ENCODE measurements at regions not wholly inside any gene's neighbourhood (a gene's known extent, or its start where the extent isn't known, plus 50 kb on each side); places are given as distances from the start of the nearest gene placed in this dataset.

DNA sequence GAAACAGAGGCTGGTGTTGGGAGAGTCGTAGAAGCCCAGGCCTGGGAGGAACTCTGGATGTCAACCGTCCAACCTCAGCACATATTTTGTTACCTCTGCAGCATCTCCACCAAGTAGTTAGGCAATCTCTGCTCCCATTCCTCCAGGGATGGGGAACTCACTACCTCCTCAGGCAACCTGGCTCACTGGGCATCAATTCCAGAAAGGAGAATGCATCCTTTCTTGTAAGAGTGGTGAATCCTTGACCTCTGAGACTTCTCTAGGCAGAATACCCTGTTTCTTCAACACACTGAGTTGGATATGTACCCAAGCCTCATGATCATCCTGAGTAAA, 136.7 kb upstream of the ZMIZ1 start:
- no CpG with 5 or more reads among the region's 2 CpGs for WGBS (ENCODE audit: insufficient coverage, low lambda C conversion rate)
- no peaks in the 10 kb centered on the region for H3K36me3 ChIP-seq (ENCODE audit: control insufficient read depth, insufficient read depth, low read length)
- no peak overlapping the region for H3K27ac ChIP-seq (ENCODE audit: low read length)
- no peak overlapping the region for H3K4me3 ChIP-seq (ENCODE audit: low read length)
- no peaks in the 10 kb centered on the region for H3K27me3 ChIP-seq (ENCODE audit: control insufficient read depth, insufficient read depth, low read length)
- no peaks in the 10 kb centered on the region for H3K4me1 ChIP-seq (ENCODE audit: control insufficient read depth, insufficient read depth, low read length)
- no peak for DNase-seq
- no peaks in the 10 kb centered on the region for H3K9me3 ChIP-seq (ENCODE audit: control insufficient read depth, low read depth, low read length)

DNA sequence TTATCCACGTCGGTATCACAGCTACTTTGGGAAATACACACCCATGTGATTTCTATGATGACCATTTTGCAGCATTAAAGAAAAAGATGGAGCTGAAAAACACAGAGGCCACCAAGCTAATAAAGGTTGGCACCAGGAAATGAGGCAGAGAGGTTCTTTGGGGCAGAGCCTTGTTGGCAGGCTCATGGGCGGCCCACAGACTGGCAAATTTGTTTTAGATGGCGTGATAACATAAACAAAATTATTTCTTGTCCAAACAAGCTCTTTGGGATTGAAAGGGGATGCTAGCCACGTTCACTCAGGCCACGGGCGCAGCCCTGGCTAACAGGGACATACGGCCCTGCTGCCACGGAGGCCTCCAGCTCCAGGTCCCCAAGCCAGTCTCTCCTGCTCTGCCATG, 135.9 kb upstream of the ZMIZ1 start:
- no peak overlapping the region for H3K27ac ChIP-seq (ENCODE audit: low read length)
- no CpG with 5 or more reads among the region's 9 CpGs for WGBS (ENCODE audit: insufficient coverage, low lambda C conversion rate)
- H3K9me3 ChIP-seq (ENCODE audit: control insufficient read depth, low read depth, low read length) = no peaks in the 10 kb centered on the region
- no peaks in the 10 kb centered on the region for H3K36me3 ChIP-seq (ENCODE audit: control insufficient read depth, insufficient read depth, low read length)
- H3K27me3 ChIP-seq (ENCODE audit: control insufficient read depth, insufficient read depth, low read length) = no peaks in the 10 kb centered on the region
- DNase-seq = no peak
- H3K4me1 ChIP-seq (ENCODE audit: control insufficient read depth, insufficient read depth, low read length) = no peaks in the 10 kb centered on the region
- H3K4me3 ChIP-seq (ENCODE audit: low read length) = no peak overlapping the region

DNA sequence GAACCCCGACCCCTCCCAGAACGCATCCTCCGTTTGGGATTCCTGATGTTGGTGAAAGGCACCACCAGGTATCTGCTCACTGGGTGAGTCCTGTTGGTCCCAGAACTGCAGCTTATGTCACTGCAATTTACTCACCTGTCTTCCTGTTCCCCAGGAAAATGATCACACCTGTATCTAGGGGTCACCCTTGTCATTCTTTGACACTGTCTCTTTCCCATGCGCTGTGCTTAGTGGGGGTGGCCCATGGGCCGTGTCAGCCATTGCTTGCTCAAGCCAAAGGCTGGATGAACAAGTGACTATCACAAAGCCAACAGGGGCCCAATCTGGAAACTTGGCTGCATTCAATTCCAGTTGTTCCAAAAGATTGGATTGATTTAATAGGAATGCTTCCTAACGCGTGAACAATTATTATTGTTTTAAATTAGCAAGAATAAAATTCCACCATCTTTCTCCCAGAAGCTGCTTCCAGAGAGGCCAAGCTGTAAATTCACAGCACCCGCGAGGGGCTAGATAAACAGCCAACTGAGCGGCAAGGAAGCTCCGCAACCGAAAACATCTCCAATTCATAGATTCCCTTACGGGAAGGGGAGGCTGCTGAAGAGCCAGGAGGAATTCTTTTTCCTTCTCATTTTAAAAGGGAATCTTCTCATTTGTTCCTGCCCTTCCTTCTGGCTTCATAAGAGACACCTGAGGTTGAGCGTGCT, 134.8 kb upstream of the ZMIZ1 start:
- no peaks in the 10 kb centered on the region for H3K27me3 ChIP-seq (ENCODE audit: control insufficient read depth, insufficient read depth, low read length)
- no peak for DNase-seq
- H3K4me3 ChIP-seq (ENCODE audit: low read length) = no peak overlapping the region
- no peaks in the 10 kb centered on the region for H3K9me3 ChIP-seq (ENCODE audit: control insufficient read depth, low read depth, low read length)
- no peak overlapping the region for H3K27ac ChIP-seq (ENCODE audit: low read length)
- H3K36me3 ChIP-seq (ENCODE audit: control insufficient read depth, insufficient read depth, low read length) = no peaks in the 10 kb centered on the region
- no peaks in the 10 kb centered on the region for H3K4me1 ChIP-seq (ENCODE audit: control insufficient read depth, insufficient read depth, low read length)
- whole genome bisulfite sequencing (ENCODE audit: insufficient coverage, low lambda C conversion rate) = no CpG with 5 or more reads among the region's 14 CpGs

DNA sequence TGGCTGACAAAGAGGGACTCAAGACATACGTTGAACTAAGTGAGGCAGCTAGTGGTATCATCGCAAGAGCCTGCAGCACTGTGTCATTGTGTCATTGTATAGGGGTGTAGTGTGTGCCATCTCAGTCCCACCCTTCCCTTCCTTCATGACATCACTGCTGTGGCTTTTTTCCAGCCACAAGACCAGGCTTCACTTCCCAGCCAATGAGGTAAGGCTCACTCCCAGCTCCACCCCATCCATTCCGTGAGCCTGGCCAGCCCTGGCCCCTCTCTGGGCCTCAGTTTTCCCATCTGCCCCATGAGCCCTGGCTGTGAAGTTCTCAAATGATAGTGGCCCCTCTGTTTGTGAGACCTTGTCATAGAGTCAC, 134.3 kb upstream of the ZMIZ1 start:
- no peak for DNase-seq
- no peaks in the 10 kb centered on the region for H3K4me1 ChIP-seq (ENCODE audit: control insufficient read depth, insufficient read depth, low read length)
- no peaks in the 10 kb centered on the region for H3K27me3 ChIP-seq (ENCODE audit: control insufficient read depth, insufficient read depth, low read length)

DNA sequence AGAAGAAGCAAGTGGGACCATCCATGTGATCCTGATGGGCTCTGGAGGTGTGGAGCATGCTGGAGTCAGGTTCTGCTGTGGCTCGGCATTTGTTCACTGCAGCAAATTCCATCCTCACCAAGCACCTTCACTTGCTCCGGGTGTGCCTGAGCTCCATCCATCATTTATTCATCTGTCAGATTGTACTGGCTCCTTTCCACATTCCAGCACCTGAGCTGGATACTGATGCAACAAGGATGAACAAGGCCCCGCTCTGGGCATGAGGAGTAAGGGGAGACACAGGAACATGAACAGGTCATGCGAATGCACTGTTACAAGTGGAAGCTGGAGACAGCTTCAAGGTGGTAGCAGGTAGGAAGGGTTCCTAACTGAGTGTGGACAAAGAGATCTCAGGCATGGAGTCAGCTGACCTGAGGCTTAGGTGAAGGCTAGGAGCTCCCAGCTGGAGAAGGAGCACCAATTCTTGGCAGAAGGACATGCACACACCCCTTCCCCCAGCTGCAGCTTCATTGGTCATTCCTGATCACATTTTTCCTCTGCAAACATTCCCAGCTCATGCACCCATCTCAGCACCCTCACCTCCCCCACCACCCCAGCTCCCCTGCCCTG, 133.7 kb upstream of the ZMIZ1 start:
- H3K27me3 ChIP-seq (ENCODE audit: control insufficient read depth, insufficient read depth, low read length) = no peaks in the 10 kb centered on the region
- no peak for DNase-seq
- no CpG with 5 or more reads among the region's 4 CpGs for WGBS (ENCODE audit: insufficient coverage, low lambda C conversion rate)
- no peaks in the 10 kb centered on the region for H3K4me1 ChIP-seq (ENCODE audit: control insufficient read depth, insufficient read depth, low read length)
- no peak overlapping the region for H3K4me3 ChIP-seq (ENCODE audit: low read length)
- H3K36me3 ChIP-seq (ENCODE audit: control insufficient read depth, insufficient read depth, low read length) = no peaks in the 10 kb centered on the region
- no peaks in the 10 kb centered on the region for H3K9me3 ChIP-seq (ENCODE audit: control insufficient read depth, low read depth, low read length)
- H3K27ac ChIP-seq (ENCODE audit: low read length) = no peak overlapping the region

More for the DNA sequence above, 134.3 kb upstream of the ZMIZ1 start:
- no peaks in the 10 kb centered on the region for H3K36me3 ChIP-seq (ENCODE audit: control insufficient read depth, insufficient read depth, low read length)
- no peak overlapping the region for H3K27ac ChIP-seq (ENCODE audit: low read length)
- H3K4me3 ChIP-seq (ENCODE audit: low read length) = no peak overlapping the region
- H3K9me3 ChIP-seq (ENCODE audit: control insufficient read depth, low read depth, low read length) = no peaks in the 10 kb centered on the region
- WGBS (ENCODE audit: insufficient coverage, low lambda C conversion rate) = no CpG with 5 or more reads among the region's 3 CpGs

DNA sequence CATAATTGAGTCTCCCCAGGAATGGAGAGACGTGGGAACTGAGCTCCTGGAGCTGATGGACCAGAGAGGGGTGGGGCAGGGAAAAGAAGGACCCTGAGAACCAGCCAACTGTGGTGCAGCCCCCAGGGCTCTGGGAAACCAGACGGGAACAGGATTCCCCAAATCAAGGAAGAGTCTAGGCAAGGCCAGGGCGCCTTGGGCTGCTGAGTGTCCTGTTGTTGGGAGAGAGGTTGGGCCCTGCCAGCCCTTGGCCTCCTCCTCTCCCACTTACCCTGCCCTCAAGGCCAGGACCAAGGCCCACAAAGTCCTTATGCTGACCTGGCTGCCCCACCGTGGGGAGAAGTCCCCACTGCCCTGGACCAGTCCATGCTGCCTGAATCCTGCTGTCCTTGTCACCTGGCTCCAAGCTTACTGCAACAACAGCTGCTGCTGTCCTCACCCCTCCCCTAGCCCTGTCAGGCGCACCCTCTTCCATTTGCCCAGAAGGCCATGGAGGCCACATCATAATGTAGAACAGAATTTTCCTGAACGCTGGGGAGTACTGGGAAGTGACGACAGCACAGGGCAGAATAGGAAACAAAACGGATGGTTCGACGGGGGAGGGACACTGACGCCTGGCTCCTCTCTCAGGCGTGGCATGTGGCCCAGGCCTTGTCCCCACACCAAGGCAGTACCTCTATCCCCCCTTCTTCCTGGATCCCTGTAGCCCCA, 132.9 kb upstream of the ZMIZ1 start:
- no peak overlapping the region for H3K4me3 ChIP-seq (ENCODE audit: low read length)
- no peaks in the 10 kb centered on the region for H3K36me3 ChIP-seq (ENCODE audit: control insufficient read depth, insufficient read depth, low read length)
- no peaks in the 10 kb centered on the region for H3K9me3 ChIP-seq (ENCODE audit: control insufficient read depth, low read depth, low read length)
- no peak overlapping the region for H3K27ac ChIP-seq (ENCODE audit: low read length)
- H3K27me3 ChIP-seq (ENCODE audit: control insufficient read depth, insufficient read depth, low read length) = no peaks in the 10 kb centered on the region
- no CpG with 5 or more reads among the region's 12 CpGs for WGBS (ENCODE audit: insufficient coverage, low lambda C conversion rate)
- no peaks in the 10 kb centered on the region for H3K4me1 ChIP-seq (ENCODE audit: control insufficient read depth, insufficient read depth, low read length)
- no peak for DNase-seq

DNA sequence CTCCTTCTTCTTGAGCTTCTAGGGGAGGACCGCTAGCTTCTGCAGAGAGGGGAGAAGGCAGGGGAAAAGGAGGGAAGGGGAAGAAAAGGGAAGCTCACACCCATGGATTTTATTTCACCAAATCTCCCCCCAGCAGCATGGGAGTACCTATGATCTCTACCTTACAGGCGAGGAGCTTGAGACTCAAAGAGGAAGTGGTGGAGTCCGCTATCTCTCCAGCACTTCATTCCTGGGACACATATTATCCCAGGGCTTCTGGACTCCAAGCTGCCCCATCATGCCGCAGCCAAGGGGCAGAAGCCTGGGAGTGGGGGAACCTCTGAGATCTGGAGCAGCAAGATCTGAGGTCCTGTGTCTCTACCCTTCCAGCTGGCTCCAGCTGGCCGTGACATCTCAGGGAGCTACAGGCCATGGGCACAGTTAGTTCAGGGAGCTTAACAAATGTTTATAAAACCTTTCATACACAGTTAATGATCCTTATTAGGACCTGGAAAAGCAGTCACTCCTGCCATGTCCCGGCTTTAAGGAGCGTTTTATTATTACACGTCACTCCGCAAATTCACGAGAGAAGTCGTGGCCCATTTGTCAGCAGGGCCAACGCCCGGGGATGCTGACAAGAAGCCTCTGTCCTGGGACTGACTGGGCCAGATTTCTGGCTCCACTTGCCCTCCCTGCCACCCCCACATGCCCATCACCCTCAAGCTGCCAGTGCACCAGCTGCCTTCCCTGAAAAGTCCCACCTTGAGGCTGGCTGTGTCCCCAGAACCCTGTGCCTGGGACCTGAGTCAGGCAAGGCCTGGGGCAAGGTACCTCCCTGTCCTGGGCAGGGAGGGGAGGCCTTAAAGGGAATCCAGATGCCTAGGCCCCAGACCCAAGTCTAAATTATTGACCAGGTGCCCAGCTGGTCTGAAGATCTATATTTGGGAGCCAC, 132.1 kb upstream of the ZMIZ1 start:
- no peak for DNase-seq
- Histone ChIP-seq H3K36me3 (ENCODE audit: control insufficient read depth, insufficient read depth, low read length) (no peaks in the 10 kb centered on the region), H3K9me3 (ENCODE audit: control insufficient read depth, low read depth, low read length) (no peaks in the 10 kb centered on the region), H3K27ac (ENCODE audit: low read length) (no peak overlapping the region), H3K27me3 (ENCODE audit: control insufficient read depth, insufficient read depth, low read length) (no peaks in the 10 kb centered on the region), H3K4me3 (ENCODE audit: low read length) (no peak overlapping the region), H3K4me1 (ENCODE audit: control insufficient read depth, insufficient read depth, low read length) (no peaks in the 10 kb centered on the region)
- WGBS (ENCODE audit: insufficient coverage, low lambda C conversion rate) = 100% methylated on average over 2 of the region's 13 CpGs

DNA sequence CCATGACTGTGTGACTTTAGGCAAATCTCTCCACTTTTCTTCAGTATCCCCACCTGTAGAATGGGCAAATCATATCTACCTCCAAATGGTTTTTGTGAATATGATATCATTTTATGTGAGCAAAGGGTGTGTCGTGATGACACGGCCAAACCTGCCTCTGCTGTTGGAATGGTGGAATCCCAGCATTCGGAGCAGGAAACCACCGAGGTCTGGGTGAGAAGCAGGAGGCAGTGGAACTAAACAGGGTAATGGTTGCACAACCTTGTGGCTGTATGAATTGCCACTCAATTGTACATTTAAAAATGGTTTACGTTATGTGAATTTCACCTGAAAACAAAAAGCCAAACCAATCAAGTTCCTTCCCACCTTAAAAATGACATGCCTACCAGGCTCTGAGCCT, 131.4 kb upstream of the ZMIZ1 start:
- Histone ChIP-seq H3K4me3 (ENCODE audit: low read length) (no peak overlapping the region), H3K27ac (ENCODE audit: low read length) (no peak overlapping the region), H3K9me3 (ENCODE audit: control insufficient read depth, low read depth, low read length) (no peaks in the 10 kb centered on the region), H3K4me1 (ENCODE audit: control insufficient read depth, insufficient read depth, low read length) (no peaks in the 10 kb centered on the region), H3K27me3 (ENCODE audit: control insufficient read depth, insufficient read depth, low read length) (no peaks in the 10 kb centered on the region), H3K36me3 (ENCODE audit: control insufficient read depth, insufficient read depth, low read length) (no peaks in the 10 kb centered on the region)
- DNase-seq = no peak
- no CpG with 5 or more reads among the region's 5 CpGs for WGBS (ENCODE audit: insufficient coverage, low lambda C conversion rate)

DNA sequence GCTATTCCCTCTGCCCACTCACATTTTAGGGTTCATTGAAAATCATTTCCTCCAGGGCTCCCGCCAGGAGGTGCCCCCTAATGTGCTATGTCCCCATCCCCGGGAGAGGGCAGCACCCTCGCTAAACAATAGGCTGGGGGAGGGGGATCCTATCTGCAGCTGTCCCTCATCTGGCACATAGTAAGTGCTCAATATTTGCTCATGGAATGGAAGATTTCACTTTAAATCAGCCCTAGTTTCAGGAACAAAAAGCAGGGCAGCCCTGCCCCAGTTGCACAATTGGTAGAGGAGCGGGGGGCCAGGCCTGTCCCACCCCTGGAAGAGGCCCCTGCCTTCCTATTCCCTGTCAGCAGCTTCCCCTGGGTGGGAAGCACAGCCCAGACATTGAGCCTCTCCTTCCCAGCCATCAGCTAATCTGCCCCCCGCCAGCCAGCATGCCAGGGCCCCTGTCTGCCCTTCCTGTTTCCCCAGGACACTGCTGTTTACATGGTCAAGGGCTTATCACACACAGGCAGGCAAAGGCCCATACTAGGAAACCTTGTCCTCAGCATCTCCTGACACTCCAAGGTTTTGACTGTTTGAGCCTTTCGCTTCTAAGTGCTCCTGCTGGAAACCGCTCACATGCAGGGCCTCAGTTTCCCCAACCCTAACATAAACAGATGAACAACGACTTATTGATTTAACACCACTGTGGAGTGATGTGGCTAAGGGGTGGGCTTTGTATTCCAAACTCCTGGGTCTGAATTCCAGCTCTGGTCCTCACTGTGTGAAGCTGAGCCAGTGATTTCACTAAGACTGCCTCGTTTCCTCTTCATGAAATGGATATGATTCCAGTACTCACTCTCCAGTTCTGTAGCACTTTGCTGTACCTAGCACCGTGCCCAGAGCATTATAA, 130.7 kb upstream of the ZMIZ1 start:
- Histone ChIP-seq H3K4me1 (ENCODE audit: control insufficient read depth, insufficient read depth, low read length) (no peaks in the 10 kb centered on the region), H3K27ac (ENCODE audit: low read length) (no peak overlapping the region), H3K36me3 (ENCODE audit: control insufficient read depth, insufficient read depth, low read length) (no peaks in the 10 kb centered on the region), H3K27me3 (ENCODE audit: control insufficient read depth, insufficient read depth, low read length) (no peaks in the 10 kb centered on the region), H3K4me3 (ENCODE audit: low read length) (no peak overlapping the region), H3K9me3 (ENCODE audit: control insufficient read depth, low read depth, low read length) (peaks cover under 1% of the 10 kb centered on the region)
- WGBS (ENCODE audit: insufficient coverage, low lambda C conversion rate) = no CpG with 5 or more reads among the region's 10 CpGs
- DNase-seq = no peak
